GM23248 (cell line): ENCODE measurements at regions not wholly inside any gene's neighbourhood (a gene's known extent, or its start where the extent isn't known, plus 50 kb on each side); places are given as distances from the start of the nearest gene placed in this dataset.

Source experiments
- DNase-seq: peaks from one replicate; pipeline ENCODE4 v3.0.0-alpha.2; 2015
- H2AFZ ChIP-seq: fragments of 200-600 bp; sonication (generic); 2 replicates; pipeline ENCODE4 v1.6.1; 2016; ENCODE audit warnings: antibody characterized with exemption
- H3F3A ChIP-seq: fragments of 200-600 bp; sonication (generic); 2 replicates; pipeline ENCODE4 v1.6.1; 2016; ENCODE audit warnings: mild to moderate bottlenecking, antibody characterized with exemption, mixed run types; ENCODE audit not compliant: insufficient read depth
- H3K27ac ChIP-seq: fragments of 200-600 bp; sonication (generic); 2 replicates; pipeline ENCODE4 v1.5.1; 2016; ENCODE audit warnings: mild to moderate bottlenecking
- H3K27me3 ChIP-seq: fragments of 200-600 bp; sonication (generic); replicated peaks from 2 replicates; pipeline ENCODE4 v1.6.1; 2016; ENCODE audit warnings: mild to moderate bottlenecking; ENCODE audit not compliant: insufficient read depth
- H3K36me3 ChIP-seq: fragments of 200-600 bp; sonication (generic); 2 replicates; pipeline ENCODE4 v1.6.1; 2016; ENCODE audit warnings: low read depth, mild to moderate bottlenecking
- H3K4me1 ChIP-seq: fragments of 200-600 bp; sonication (generic); 2 replicates; pipeline ENCODE4 v1.6.1; 2016; ENCODE audit warnings: mild to moderate bottlenecking; ENCODE audit not compliant: insufficient read depth
- H3K4me2 ChIP-seq: fragments of 200-600 bp; sonication (generic); one replicate; pipeline ENCODE4 v1.6.1; 2016; ENCODE audit warnings: mild to moderate bottlenecking; ENCODE audit not compliant: unreplicated experiment
- H3K4me3 ChIP-seq: fragments of 200-600 bp; sonication (generic); 2 replicates; pipeline ENCODE4 v1.5.1; 2016; ENCODE audit warnings: mild to moderate bottlenecking
- H3K79me2 ChIP-seq: fragments of 200-600 bp; sonication (generic); 2 replicates; pipeline ENCODE4 v1.6.1; 2016; ENCODE audit warnings: mild to moderate bottlenecking; ENCODE audit not compliant: insufficient read depth
- H3K9ac ChIP-seq: fragments of 200-600 bp; sonication (generic); 2 replicates; pipeline ENCODE4 v1.6.1; 2016; ENCODE audit warnings: mild to moderate bottlenecking
- H3K9me2 ChIP-seq: fragments of 200-600 bp; sonication (generic); 2 replicates; pipeline ENCODE4 v1.6.1; 2016; ENCODE audit warnings: mixed run types, mild to moderate bottlenecking, moderate library complexity; ENCODE audit not compliant: insufficient read depth
- H3K9me3 ChIP-seq: fragments of 200-600 bp; sonication (generic); one replicate; pipeline ENCODE4 v1.6.1; 2017; ENCODE audit warnings: low read depth
- H4K20me1 ChIP-seq: fragments of 200-600 bp; sonication (generic); 2 replicates; pipeline ENCODE4 v1.6.0; 2016; ENCODE audit not compliant: insufficient read depth
- EZH2 ChIP-seq: fragments of 200-600 bp; sonication (generic); IDR thresholded peaks from 2 replicates; pipeline ENCODE4 v1.6.1; 2018; ENCODE audit warnings: antibody characterized with exemption, mild to moderate bottlenecking; ENCODE audit not compliant: insufficient read depth, poor library complexity, severe bottlenecking
- EZH2phosphoT487 ChIP-seq: fragments of 200-600 bp; sonication (generic); IDR thresholded peaks from 2 replicates; pipeline ENCODE4 v1.6.1; 2018; ENCODE audit warnings: antibody characterized with exemption, moderate library complexity, mild to moderate bottlenecking, low read depth; ENCODE audit not compliant: insufficient read depth
- WGBS, 2 experiments: methylation state at CpG; one replicate each; pipeline ENCODE4 v1.1.6; 2015 to 2017; ENCODE audit warnings: low lambda C conversion rate in 2 of 2, low coverage in 1 of 2; ENCODE audit errors: missing lambda C conversion rate in 2 of 2; 5-methylcytosine and 5-hydroxymethylcytosine counted together
- in situ Hi-C: fragments of 300-500 bp; cut with MboI; formaldehyde crosslinking; loops from 2 replicates; pipeline ENCODE4 v1.15.0; 2020

- Histone ChIP-seq H3K36me3 (no peaks in the 10 kb centered on the region), H3K9ac (no peak overlapping the region), H3K27me3 (no peaks in the 10 kb centered on the region), H3K79me2 (peaks cover 100% of the 10 kb centered on the region), H3K4me3 (no peak overlapping the region), H4K20me1 (peaks cover 8% of the 10 kb centered on the region; the same call in 1 of the 2 replicates), H3K27ac (no peak overlapping the region), H2AFZ (no peak overlapping the region), H3F3A (peaks cover 85% of the 10 kb centered on the region), H3K9me2 (no peaks in the 10 kb centered on the region), H3K4me2 (no peak overlapping the region), H3K4me1 (peaks cover 92% of the 10 kb centered on the region), H3K9me3 (no peaks in the 10 kb centered on the region)
- TF ChIP-seq EZH2phosphoT487 (no peak), EZH2 (no peak)
- in situ Hi-C loops, result no loop called here
- DNase-seq, result no peak
- WGBS, 2 experiments, result 98 to 100% methylated on average over 1 of the region's 1 CpG
These were observed 111.1 kb upstream of the DST start for GRCh38 chr6:56753811-56754210.

- peak overlapping the region; percentile 82; the same call in 1 of the 2 replicates for H3K27ac ChIP-seq
- peaks cover 100% of the 10 kb centered on the region for H3K79me2 ChIP-seq
- no peak overlapping the region for H3K9ac ChIP-seq
- in situ Hi-C loops, result no loop called here
- H3K9me2 ChIP-seq, result no peaks in the 10 kb centered on the region
- no peaks in the 10 kb centered on the region for H3K36me3 ChIP-seq
- peaks cover 95% of the 10 kb centered on the region for H3K4me1 ChIP-seq
- no peak overlapping the region for H3K4me2 ChIP-seq
- peaks cover 89% of the 10 kb centered on the region for H3F3A ChIP-seq
- WGBS, 2 experiments, result 96 to 97% methylated on average over 4 of the region's 4 CpGs
- H3K4me3 ChIP-seq, result no peak overlapping the region
- TF ChIP-seq EZH2, result no peak
- TF ChIP-seq EZH2phosphoT487, result no peak
- H2AFZ ChIP-seq, result no peak overlapping the region
- H3K9me3 ChIP-seq, result no peaks in the 10 kb centered on the region
- H3K27me3 ChIP-seq, result no peaks in the 10 kb centered on the region
- DNase-seq, result no peak
- H4K20me1 ChIP-seq, result peaks cover 8% of the 10 kb centered on the region; the same call in 1 of the 2 replicates
These were observed 109.8 kb upstream of the DST start for GRCh38 chr6:56752534-56752933.

GRCh38 chr6:56752009-56752408 is 109.3 kb upstream of the DST start:
- peak; percentile 86 for DNase-seq
- no peaks in the 10 kb centered on the region for H3K36me3 ChIP-seq
- in situ Hi-C loops, result no loop called here
- H3K79me2 ChIP-seq, result peaks cover 100% of the 10 kb centered on the region
- peaks cover 88% of the 10 kb centered on the region for H3F3A ChIP-seq
- H3K9ac ChIP-seq, result no peak overlapping the region
- H3K27me3 ChIP-seq, result no peaks in the 10 kb centered on the region
- peaks cover 95% of the 10 kb centered on the region for H3K4me1 ChIP-seq
- peaks cover 6% of the 10 kb centered on the region; the same call in 1 of the 2 replicates for H4K20me1 ChIP-seq
- TF ChIP-seq EZH2 (no peak), EZH2phosphoT487 (no peak)
- no peaks in the 10 kb centered on the region for H3K9me3 ChIP-seq
- H3K4me3 ChIP-seq, result no peak overlapping the region
- H3K4me2 ChIP-seq, result peak overlapping the region; percentile 73
- no peaks in the 10 kb centered on the region for H3K9me2 ChIP-seq
- H2AFZ ChIP-seq, result no peak overlapping the region
- H3K27ac ChIP-seq, result peak overlapping the region; percentile 82

- WGBS, 2 experiments, result 42 to 50% methylated on average over 1 of the region's 1 CpG
These were observed 108.9 kb upstream of the DST start for GRCh38 chr6:56751604-56752003.

GRCh38 chr6:56750686-56751085 is 108.0 kb upstream of the DST start:
- Histone ChIP-seq H4K20me1 (no peaks in the 10 kb centered on the region), H3K9me3 (no peaks in the 10 kb centered on the region), H3F3A (peaks cover 88% of the 10 kb centered on the region), H3K9ac (no peak overlapping the region), H3K27me3 (no peaks in the 10 kb centered on the region), H3K4me1 (peaks cover 95% of the 10 kb centered on the region), H3K79me2 (peaks cover 100% of the 10 kb centered on the region), H3K4me3 (no peak overlapping the region), H2AFZ (no peak overlapping the region), H3K27ac (peak overlapping the region; percentile 82), H3K4me2 (peak overlapping the region; percentile 73), H3K36me3 (no peaks in the 10 kb centered on the region), H3K9me2 (no peaks in the 10 kb centered on the region)
- DNase-seq, result peak; percentile 28
- TF ChIP-seq EZH2 (no peak), EZH2phosphoT487 (no peak)
- in situ Hi-C loops, result no loop called here

More at GRCh38 chr6:56751604-56752003, 108.9 kb upstream of the DST start:
- Histone ChIP-seq H3K9me2 (no peaks in the 10 kb centered on the region), H3K9ac (no peak overlapping the region), H3K27ac (peak overlapping the region; percentile 82), H3K27me3 (no peaks in the 10 kb centered on the region), H3K36me3 (no peaks in the 10 kb centered on the region), H2AFZ (no peak overlapping the region), H3K4me1 (peaks cover 95% of the 10 kb centered on the region), H3K9me3 (no peaks in the 10 kb centered on the region), H4K20me1 (0 out of 2 replicates have a peak, but pooled peaks cover 2% of the 10 kb centered on the region), H3K4me2 (peak overlapping the region; percentile 73), H3K79me2 (peaks cover 100% of the 10 kb centered on the region), H3F3A (peaks cover 88% of the 10 kb centered on the region), H3K4me3 (no peak overlapping the region)
- TF ChIP-seq EZH2phosphoT487, result no peak
- TF ChIP-seq EZH2, result no peak
- DNase-seq, result peak; percentile 60
- in situ Hi-C loops, result no loop called here
